ENCODE measurements at regions not wholly inside any gene's neighbourhood (a gene's known extent, or its start where the extent isn't known, plus 50 kb on each side); places are given as distances from the start of the nearest gene placed in this dataset.

DNA sequence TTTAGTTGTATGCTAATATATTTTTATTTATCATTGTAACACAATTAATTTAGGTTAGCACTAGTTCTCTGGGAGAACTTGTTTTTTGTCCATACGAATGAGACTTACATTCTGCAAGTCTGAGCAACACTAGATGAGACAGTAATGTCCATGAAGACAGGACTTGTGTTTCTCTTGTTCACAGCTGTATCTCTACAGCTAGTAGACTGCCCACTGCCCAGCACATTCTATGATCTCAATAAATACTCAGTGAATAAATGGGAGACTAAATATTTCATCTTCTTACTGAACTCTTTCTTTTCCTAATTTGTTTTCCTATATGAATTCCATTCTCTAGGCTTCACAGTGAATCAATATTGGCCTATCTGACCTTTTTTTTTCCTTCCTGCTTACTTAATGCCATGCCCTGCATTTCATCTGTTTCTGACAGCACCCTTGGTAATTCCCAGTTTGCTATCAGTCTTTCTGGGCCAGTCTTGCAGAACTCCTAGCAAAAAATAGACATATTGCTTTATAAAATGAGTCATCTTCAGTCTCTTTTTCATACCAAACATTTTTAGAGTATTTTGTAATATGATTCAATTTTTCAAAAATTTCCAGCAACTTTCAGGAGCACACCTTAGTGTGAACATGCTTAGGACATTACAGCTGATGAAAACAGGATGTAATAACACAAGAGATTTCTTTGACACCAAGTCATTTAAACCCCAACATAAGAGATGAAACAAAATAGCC, 185.5 kb upstream of the ATP2B1 start:
- WGBS, 3 donors, result 91 to 97% (median 94%) methylated on average over 1 of the region's 1 CpG
- Histone ChIP-seq H3K4me3 (no peak overlapping the region), H3K27me3 (ENCODE audit: insufficient read depth in 3 of 3, low read length in 2 of 3) (no peaks in the 10 kb centered on the region), H3K9me3 (no peaks in the 10 kb centered on the region), H3K4me1 (no peaks in the 10 kb centered on the region), H3K27ac (no peak overlapping the region), H3K36me3 (ENCODE audit: insufficient read depth in 1 of 2, low read depth in 1 of 2) (no peaks in the 10 kb centered on the region)
- intact Hi-C loops (cut with DNase I), result no loop called here
- TF ChIP-seq, protein P1, sequence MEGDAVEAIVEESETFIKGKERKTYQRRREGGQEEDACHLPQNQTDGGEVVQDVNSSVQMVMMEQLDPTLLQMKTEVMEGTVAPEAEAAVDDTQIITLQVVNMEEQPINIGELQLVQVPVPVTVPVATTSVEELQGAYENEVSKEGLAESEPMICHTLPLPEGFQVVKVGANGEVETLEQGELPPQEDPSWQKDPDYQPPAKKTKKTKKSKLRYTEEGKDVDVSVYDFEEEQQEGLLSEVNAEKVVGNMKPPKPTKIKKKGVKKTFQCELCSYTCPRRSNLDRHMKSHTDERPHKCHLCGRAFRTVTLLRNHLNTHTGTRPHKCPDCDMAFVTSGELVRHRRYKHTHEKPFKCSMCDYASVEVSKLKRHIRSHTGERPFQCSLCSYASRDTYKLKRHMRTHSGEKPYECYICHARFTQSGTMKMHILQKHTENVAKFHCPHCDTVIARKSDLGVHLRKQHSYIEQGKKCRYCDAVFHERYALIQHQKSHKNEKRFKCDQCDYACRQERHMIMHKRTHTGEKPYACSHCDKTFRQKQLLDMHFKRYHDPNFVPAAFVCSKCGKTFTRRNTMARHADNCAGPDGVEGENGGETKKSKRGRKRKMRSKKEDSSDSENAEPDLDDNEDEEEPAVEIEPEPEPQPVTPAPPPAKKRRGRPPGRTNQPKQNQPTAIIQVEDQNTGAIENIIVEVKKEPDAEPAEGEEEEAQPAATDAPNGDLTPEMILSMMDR (IDR thresholded peaks at IDR 0.05), result no peak
- ATAC-seq (no peak), DNase-seq (no peak)

DNA sequence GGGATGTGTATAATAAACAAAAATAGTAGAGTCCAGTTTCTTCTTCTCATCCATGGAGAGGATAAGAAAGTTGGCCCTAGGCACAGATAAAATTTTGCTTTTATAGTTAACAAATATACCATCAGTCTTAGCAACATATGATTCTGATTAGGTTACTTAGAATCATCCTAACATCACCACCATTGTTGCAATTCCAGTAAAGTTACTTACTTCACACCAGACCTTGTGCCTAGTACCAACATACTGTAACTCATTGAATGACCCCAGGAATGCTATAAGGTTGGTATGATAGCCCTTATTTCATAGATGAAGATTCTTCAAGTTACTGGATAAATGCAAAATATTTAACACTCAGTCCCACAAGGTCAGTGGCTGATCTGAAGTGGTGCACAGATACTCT, 183.8 kb upstream of the ATP2B1 start:
- Histone ChIP-seq H3K4me3 (no peak overlapping the region), H3K27ac (no peak overlapping the region), H3K9me3 (no peaks in the 10 kb centered on the region), H3K27me3 (ENCODE audit: insufficient read depth in 3 of 3, low read length in 2 of 3) (no peaks in the 10 kb centered on the region), H3K36me3 (ENCODE audit: insufficient read depth in 1 of 2, low read depth in 1 of 2) (no peaks in the 10 kb centered on the region), H3K4me1 (no peaks in the 10 kb centered on the region)
- DNase-seq (no peak), ATAC-seq (no peak)
- TF ChIP-seq, protein P1 (IDR thresholded peaks at IDR 0.05), result no peak
- intact Hi-C loops (cut with DNase I), result no loop called here

DNA sequence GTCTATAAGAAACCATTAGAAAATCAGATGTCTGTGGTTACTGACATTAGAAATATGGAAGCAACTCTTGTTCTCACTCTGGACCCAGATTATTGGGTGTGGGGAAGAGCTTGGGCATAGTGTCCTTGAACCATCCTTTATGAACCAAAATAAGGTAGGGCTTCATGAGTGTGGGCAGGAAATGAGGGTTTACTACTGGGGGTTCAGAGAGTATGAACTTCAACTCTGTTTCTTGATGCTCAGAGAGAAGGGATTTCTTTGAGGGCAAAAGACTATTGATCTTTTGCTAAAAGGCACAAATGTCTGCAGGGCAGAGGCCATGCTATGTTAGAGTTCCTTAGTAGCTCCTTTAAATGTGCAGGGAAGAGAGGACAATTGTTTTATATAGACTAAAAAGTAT, 183.3 kb upstream of the ATP2B1 start:
- no peak for ATAC-seq
- intact Hi-C loops (cut with DNase I), result no loop called here

DNA sequence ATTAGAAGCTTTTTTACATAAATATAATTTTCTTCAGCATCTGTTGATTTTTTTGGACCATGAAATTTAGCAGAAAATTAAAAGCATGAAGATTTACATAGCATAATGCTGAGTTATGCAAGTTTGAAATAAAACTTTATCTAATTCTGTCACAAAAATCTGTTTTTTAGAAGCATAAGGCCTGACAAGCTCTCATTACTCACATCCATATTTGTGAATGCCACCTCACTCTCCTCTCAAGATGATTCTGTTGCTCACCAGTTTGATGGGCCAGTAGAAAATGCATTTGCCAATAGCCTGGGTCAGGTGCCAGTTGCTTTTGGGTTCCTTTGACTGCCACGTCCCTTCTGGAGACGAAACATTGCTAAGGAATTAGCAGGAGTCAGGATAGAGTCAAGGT, 181.5 kb upstream of the ATP2B1 start:
- intact Hi-C loops (cut with DNase I), result no loop called here
- 60 to 65% (median 62%) methylated on average over 2 of the region's 2 CpGs for WGBS, 3 donors
- H3K9me3 ChIP-seq, result no peaks in the 10 kb centered on the region
- no peaks in the 10 kb centered on the region for H3K27me3 ChIP-seq (ENCODE audit: insufficient read depth in 3 of 3, low read length in 2 of 3)
- no peak overlapping the region for H3K4me3 ChIP-seq
- ATAC-seq, result no peak
- H3K27ac ChIP-seq, result no peak overlapping the region
- DNase-seq, result no peak
- H3K4me1 ChIP-seq, result no peaks in the 10 kb centered on the region
- H3K36me3 ChIP-seq (ENCODE audit: insufficient read depth in 1 of 2, low read depth in 1 of 2), result no peaks in the 10 kb centered on the region
- TF ChIP-seq, protein P1 (IDR thresholded peaks at IDR 0.05), result no peak

More for the DNA sequence above, 183.3 kb upstream of the ATP2B1 start:
- Histone ChIP-seq H3K27me3 (ENCODE audit: insufficient read depth in 3 of 3, low read length in 2 of 3) (no peaks in the 10 kb centered on the region), H3K4me1 (no peaks in the 10 kb centered on the region), H3K27ac (no peak overlapping the region), H3K36me3 (ENCODE audit: insufficient read depth in 1 of 2, low read depth in 1 of 2) (no peaks in the 10 kb centered on the region), H3K4me3 (no peak overlapping the region), H3K9me3 (no peaks in the 10 kb centered on the region)
- TF ChIP-seq, protein P1 (IDR thresholded peaks at IDR 0.05), result no peak
- no peak for DNase-seq

DNA sequence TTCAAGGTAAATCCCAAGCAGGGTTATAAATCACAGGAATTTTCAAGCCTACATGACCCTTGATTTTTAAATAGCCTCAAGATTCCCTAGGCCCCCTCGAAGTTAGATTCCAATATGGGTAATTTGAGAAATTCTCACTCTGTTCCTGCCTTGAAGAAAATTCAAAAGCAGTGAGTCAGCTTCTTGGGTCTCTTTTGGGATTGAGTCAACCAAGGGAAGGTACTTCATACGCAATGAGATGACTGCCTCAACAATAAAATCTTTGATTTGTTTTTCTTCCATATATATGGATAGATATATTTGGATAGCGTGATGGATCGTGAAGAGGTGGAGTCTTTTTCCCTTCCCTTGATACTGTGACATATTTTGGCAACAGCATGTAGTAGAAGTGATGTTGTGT, 180.4 kb upstream of the ATP2B1 start:
- no peak for ATAC-seq
- DNase-seq, result no peak
- intact Hi-C loops (cut with DNase I), result no loop called here
- Histone ChIP-seq H3K27me3 (ENCODE audit: insufficient read depth in 3 of 3, low read length in 2 of 3) (no peaks in the 10 kb centered on the region), H3K4me1 (no peaks in the 10 kb centered on the region), H3K9me3 (no peaks in the 10 kb centered on the region), H3K27ac (no peak overlapping the region), H3K4me3 (no peak overlapping the region), H3K36me3 (ENCODE audit: insufficient read depth in 1 of 2, low read depth in 1 of 2) (no peaks in the 10 kb centered on the region)
- TF ChIP-seq, protein P1 (IDR thresholded peaks at IDR 0.05), result no peak
- 79 to 84% (median 81%) methylated on average over 4 of the region's 4 CpGs for WGBS, 3 donors

Data from psoas muscle (tissue), 7 donors.